ENCODE measurements at regions not wholly inside any gene's neighbourhood (a gene's known extent, or its start where the extent isn't known, plus 50 kb on each side); places are given as distances from the start of the nearest gene placed in this dataset.

DNA sequence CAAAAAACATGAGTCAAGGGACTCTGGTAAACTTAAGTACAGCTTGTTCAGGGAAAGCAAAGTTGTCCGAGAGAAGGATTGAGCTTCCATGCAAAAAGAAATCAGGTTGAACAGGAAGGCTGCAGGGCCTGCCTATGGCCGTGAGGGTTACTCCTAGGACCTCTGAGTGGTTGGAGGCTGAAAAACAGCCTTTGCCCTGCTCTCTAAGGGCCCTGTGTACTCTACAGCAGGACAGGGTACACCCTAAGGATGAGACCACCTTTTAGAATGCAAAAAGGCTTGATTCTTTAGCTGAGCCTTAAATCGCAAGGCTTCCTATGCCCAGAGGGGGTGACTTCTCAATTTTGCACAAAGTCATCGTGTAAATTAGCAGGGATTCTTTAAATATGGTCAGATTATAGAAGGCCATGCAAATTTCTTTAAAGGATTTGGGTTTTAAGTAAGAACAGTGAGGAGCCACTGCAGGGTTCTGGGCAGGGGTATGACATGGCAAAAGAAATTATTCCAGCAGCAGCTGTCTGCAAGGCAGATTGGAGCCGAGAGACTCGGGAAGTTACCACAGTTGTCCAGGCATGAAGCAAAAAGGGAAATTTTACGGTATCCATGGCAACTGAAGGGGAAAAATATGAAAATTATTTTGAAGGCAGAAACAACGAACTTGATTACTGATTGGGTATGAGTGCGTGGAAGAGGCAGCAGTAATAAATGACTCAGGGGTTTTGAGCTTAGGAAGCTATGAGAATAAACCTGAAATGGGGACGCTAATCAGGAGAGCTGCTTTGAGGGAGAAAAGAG is 91.8 kb downstream of the FAM76B start:
- intact Hi-C loops (cut with DNase I; ENCODE audit: low total_unique reads), result no loop called here
- no peak for DNase-seq (ENCODE audit: low spot score in 2 of 2)
- TF ChIP-seq CTCF (IDR thresholded peaks at IDR 0.05), result no peak
- 70 to 74% methylated on average over 10 of the region's 10 CpGs for WGBS, 2 donors
- no peak overlapping the region for H3K4me3 ChIP-seq (ENCODE audit: low read depth, poor library complexity, severe bottlenecking)

DNA sequence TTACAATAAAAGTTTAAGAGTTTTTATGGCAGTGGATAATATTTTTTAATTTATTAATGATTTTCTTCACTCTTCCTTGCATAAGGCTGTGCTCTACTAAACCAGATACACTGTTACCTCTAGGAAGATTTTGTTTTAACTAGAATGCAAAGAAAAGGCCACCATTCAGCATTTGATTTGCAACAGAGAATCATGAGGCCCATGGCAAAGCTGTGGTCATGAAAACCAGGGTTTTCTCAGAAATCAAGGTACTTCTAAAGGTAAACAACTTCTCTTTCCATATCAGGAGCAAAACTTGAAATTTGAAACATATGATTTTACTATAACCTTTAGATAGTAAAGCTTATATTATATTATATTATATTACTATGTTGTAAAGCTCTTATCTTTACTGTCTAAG is 94.4 kb downstream of the FAM76B start:
- no peak for TF ChIP-seq POLR2A (IDR thresholded peaks at IDR 0.05)
- no peak for TF ChIP-seq CTCF (IDR thresholded peaks at IDR 0.05)
- H3K4me3 ChIP-seq (ENCODE audit: low read depth, poor library complexity, severe bottlenecking), result no peak overlapping the region
- intact Hi-C loops (cut with DNase I; ENCODE audit: low total_unique reads), result no loop called here
- no peak for DNase-seq (ENCODE audit: low spot score in 2 of 2)

GRCh38 chr11:95693298-95693697 is 96.3 kb downstream of the FAM76B start:
- 0 to 43% methylated on average over 1 of the region's 1 CpG for WGBS, 2 donors
- no peak for DNase-seq (ENCODE audit: low spot score in 2 of 2)
- no peak for TF ChIP-seq POLR2A (IDR thresholded peaks at IDR 0.05)
- TF ChIP-seq CTCF (IDR thresholded peaks at IDR 0.05), result no peak
- H3K4me3 ChIP-seq (ENCODE audit: low read depth, poor library complexity, severe bottlenecking), result no peak overlapping the region
- intact Hi-C loops (cut with DNase I; ENCODE audit: low total_unique reads), result no loop called here

GRCh38 chr11:95692526-95693260 is 96.9 kb downstream of the FAM76B start:
- H3K4me3 ChIP-seq (ENCODE audit: low read depth, poor library complexity, severe bottlenecking), result no peak overlapping the region
- DNase-seq (ENCODE audit: low spot score in 2 of 2), result no peak
- no peak for TF ChIP-seq POLR2A (IDR thresholded peaks at IDR 0.05)
- intact Hi-C loops (cut with DNase I; ENCODE audit: low total_unique reads), result no loop called here
- 87 to 91% methylated on average over 3 of the region's 3 CpGs for WGBS, 2 donors

- TF ChIP-seq POLR2A (IDR thresholded peaks at IDR 0.05) (no peak), CTCF (IDR thresholded peaks at IDR 0.05) (no peak)
- 84 to 94% methylated on average over 3 of the region's 3 CpGs for WGBS, 2 donors
- intact Hi-C loops (cut with DNase I; ENCODE audit: low total_unique reads), result no loop called here
- H3K4me3 ChIP-seq (ENCODE audit: low read depth, poor library complexity, severe bottlenecking), result no peak overlapping the region
- no peak for DNase-seq (ENCODE audit: low spot score in 2 of 2)
Observed at GRCh38 chr11:95690100-95690499, 99.5 kb downstream of the FAM76B start.

DNA sequence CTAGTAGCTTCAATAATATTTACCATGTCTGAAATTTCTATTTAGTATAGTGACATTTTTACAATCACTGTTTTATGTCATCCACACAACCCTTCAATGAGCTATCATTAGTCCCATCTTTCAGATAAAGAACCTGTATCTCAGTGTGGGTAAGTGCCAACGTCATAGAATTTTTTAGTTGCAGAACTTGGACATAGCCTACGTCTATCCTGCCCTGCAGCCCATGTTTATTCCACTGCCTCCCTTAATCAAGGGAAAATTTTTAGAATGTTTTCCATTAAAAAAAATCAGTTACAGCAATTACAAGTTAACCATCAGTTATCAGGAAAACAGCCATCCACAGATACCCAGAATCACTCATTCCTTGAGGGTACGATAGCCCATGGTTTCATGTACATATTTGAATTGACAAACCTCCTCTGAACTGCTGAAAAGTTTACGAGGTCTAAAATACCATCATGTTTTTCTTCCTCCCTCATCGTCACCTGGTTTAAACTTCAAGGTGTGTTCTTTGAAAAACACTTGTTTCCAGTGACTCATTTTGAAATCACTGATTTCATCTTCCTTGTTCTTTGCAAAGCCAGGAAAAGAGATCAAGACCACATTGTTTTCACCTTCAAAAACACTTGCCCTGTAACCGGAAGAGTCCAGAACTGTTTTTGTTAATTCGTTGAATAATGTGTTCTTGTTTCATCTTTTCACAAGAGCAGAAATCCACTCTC is 100.9 kb downstream of the FAM76B start:
- TF ChIP-seq CTCF (IDR thresholded peaks at IDR 0.05) (no peak), POLR2A (IDR thresholded peaks at IDR 0.05) (no peak)
- DNase-seq (ENCODE audit: low spot score in 2 of 2), result no peak
- 47 to 53% methylated on average over 7 of the region's 7 CpGs for WGBS, 2 donors
- H3K4me3 ChIP-seq (ENCODE audit: low read depth, poor library complexity, severe bottlenecking), result no peak overlapping the region
- intact Hi-C loops (cut with DNase I; ENCODE audit: low total_unique reads), result no loop called here

Measured in lower leg skin (tissue), 4 donors.